D721Med (cell line): ENCODE measurements at regions not wholly inside any gene's neighbourhood (a gene's known extent, or its start where the extent isn't known, plus 50 kb on each side); places are given as distances from the start of the nearest gene placed in this dataset.

ENCODE experiments used
- DNase-seq: peaks from one replicate; pipeline ENCODE4 v3.0.0; 2011; ENCODE audit warnings: low spot score; ENCODE audit not compliant: insufficient read length
- FAIRE-seq: peaks from 2 replicates; lab custom pipeline; 2011; peaks lifted over from hg19 to GRCh38; lab: Jason Lieb, UNC
- CTCF ChIP-seq: IDR thresholded peaks from 2 replicates; pipeline ENCODE4 v1.5.1; 2012; ENCODE audit warnings: mild to moderate bottlenecking, control low read depth; ENCODE audit not compliant: insufficient read depth; ENCODE audit errors: missing control alignments

DNA sequence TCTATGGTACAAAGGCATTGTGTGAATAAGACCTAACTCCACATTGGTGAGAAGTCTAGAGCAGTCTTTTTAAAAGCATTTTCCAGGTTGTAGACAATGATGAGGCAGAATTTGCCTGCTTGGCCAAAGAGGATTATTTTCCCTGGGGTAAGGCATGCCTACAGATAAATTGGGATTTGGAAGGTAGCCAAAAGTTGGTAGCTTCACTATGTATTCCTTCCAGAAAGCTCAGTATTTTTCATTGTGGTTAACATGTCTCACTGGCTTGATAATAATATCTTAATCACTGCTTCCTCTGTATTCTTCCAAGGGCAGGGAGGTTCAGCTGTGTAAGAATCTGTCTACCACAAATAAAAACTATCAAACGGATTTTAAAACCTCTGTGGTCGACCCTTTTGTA lies 590.8 kb upstream of the PRMT6 start:
- TF ChIP-seq CTCF: no peak
- no peak for FAIRE-seq
- no peak for DNase-seq

- no peak for TF ChIP-seq CTCF
- no peak for DNase-seq
- FAIRE-seq: no peak
Measured at GRCh38 chr1:106480629-106481028, 575.8 kb upstream of the PRMT6 start.

DNA sequence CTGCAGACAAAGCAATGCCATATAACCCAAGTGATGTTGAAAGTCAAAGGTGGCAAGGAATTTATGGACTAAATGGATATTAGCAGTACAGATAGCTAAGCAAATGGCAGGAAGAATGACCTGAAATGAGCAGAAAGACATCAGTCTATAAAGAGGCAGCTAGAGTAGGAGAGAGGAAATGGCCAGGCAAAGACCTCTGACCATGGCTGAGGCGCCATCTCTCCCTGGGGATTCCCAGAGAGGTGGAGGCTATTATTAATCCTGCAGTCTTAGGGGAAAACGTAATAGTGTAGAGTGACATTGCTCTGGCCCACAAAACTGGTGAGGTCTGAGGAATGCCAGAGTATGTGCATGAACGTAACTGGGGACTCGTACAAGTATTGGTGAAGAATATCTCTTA lies 563.6 kb upstream of the PRMT6 start:
- DNase-seq (no peak), FAIRE-seq (no peak)
- no peak for TF ChIP-seq CTCF

DNA sequence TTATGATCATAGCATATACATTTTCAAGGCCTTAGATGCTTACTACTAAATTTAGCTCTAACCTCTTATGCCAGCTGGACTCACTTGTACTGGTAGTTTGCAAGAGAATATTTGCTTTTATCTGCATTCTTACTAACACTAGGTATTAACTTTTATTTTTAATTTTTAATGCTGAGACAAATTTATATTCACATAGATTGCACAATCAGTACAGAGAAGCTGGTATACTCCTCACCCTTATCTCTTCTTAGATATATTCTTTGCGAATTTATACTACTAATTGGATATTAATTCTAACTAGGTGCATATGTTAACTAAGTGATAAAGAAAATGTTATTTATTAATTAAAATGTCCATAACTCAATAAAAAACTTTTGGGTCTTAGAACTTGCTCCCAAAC lies 561.8 kb upstream of the PRMT6 start:
- TF ChIP-seq CTCF: no peak
- no peak for FAIRE-seq
- DNase-seq: no peak

GRCh38 chr1:106498238-106498637 lies 558.2 kb upstream of the PRMT6 start:
- no peak for TF ChIP-seq CTCF
- DNase-seq (no peak), FAIRE-seq (no peak)

DNA sequence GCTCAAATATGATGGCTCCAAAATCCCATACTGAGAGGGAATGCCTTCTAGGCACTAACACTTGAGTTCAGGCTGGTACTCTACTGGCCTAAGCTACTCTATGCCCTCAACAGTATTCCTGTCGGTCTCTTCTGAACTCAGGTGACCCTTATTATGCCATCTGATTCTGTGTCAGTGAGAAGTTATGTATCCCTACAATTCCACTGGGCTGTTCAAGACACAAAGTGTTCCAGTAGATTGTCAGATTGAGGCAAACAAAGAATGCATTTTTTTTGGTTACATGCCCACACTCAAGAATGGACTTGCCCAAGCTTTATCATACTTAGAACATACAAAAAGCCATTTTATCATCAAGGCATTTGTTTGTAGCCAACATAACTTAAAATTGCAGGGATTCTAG lies 553.8 kb upstream of the PRMT6 start:
- DNase-seq (no peak), FAIRE-seq (no peak)
- no peak for TF ChIP-seq CTCF

DNA sequence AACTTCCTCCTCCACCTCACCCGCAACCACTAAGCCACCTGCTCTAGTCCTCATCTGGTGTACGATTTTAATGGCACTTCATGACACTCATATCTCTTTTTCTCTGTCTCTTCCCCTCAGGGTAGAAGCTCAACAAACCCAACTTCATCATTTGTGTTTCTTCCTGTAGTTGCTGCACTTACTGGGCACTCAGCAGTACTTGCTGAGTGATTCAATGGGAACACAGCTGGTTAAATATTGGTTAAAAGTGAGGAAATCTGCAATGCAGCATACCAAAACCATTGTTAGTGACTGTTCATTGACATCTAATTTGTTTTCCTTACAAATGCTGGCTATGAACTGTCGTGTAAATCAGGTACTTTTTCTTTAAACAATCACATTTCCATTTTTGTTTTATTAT lies 541.1 kb upstream of the PRMT6 start:
- TF ChIP-seq CTCF: no peak

More for the DNA sequence above, 541.1 kb upstream of the PRMT6 start:
- DNase-seq: no peak
- no peak for FAIRE-seq
